ENCODE measurements at regions not wholly inside any gene's neighbourhood (a gene's known extent, or its start where the extent isn't known, plus 50 kb on each side); places are given as distances from the start of the nearest gene placed in this dataset.

DNA sequence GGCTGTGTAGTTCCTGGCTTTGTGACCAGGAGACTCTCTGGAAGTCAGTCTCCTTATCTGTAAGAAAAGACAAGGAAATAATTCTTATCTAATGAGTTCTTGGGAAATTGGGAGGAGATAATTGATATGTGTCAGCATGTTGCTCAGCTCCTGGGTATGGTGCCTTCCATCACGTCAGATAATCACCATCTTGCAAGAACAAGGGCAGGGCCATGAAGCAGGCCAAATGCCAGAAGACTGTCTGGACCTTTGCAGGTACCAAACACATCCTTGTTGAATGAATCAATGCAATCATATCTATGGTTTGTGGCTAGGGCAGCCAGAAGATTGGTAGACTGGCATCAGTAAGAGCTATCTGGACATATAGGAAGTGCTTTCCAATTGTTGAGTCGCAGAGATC lies 473.5 kb downstream of the TNS1 start:
- TF ChIP-seq, protein P1, sequence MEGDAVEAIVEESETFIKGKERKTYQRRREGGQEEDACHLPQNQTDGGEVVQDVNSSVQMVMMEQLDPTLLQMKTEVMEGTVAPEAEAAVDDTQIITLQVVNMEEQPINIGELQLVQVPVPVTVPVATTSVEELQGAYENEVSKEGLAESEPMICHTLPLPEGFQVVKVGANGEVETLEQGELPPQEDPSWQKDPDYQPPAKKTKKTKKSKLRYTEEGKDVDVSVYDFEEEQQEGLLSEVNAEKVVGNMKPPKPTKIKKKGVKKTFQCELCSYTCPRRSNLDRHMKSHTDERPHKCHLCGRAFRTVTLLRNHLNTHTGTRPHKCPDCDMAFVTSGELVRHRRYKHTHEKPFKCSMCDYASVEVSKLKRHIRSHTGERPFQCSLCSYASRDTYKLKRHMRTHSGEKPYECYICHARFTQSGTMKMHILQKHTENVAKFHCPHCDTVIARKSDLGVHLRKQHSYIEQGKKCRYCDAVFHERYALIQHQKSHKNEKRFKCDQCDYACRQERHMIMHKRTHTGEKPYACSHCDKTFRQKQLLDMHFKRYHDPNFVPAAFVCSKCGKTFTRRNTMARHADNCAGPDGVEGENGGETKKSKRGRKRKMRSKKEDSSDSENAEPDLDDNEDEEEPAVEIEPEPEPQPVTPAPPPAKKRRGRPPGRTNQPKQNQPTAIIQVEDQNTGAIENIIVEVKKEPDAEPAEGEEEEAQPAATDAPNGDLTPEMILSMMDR (conservative IDR thresholded peaks at IDR 0.05; ENCODE audit: low read length) = no peak
- TF ChIP-seq EZH2phosphoT487 (IDR thresholded peaks at IDR 0.05; ENCODE audit: borderline replicate concordance, low read depth, low read length) = no peak
